GM12878 (cell line): ENCODE measurements at regions not wholly inside any gene's neighbourhood (a gene's known extent, or its start where the extent isn't known, plus 50 kb on each side); places are given as distances from the start of the nearest gene placed in this dataset.
A peak's percentile ranks its signal among the peaks of the same experiment; 100 is the strongest.

Experiments
- ATAC-seq: fragments of 200-7000 bp; cut with Tn5 transposase; 3 replicates; pipeline ENCODE4 v1.9.1; 2020; ENCODE audit warnings: mild to moderate bottlenecking, moderate library complexity
- BruUV-seq: library from RNA; stranded (reverse); fragments of 400-500 nt; replicated peaks from 2 replicates; lab custom pipeline; 2021; lab: Mats Ljungman, UMichigan
- CTCF ChIA-PET: fragments of 300-600 bp; sonication (Branson Sonifier 250); formaldehyde crosslinking; extraction: SDS; loops from one replicate; lab custom pipeline; 2021; ENCODE audit warnings: inconsistent platforms; lab: Yijun Ruan, JAX
- POLR2A ChIA-PET: fragments of 350-600 bp; formaldehyde crosslinking; extraction: SDS; loops from one replicate; lab custom pipeline; 2021; ENCODE audit warnings: inconsistent platforms; lab: Charles Lee
- RAD21 ChIA-PET: fragments of 300-600 bp; sonication (Branson Sonifier 250); formaldehyde crosslinking; loops from one replicate; lab custom pipeline; 2023; ENCODE audit warnings: antibody characterized with exemption; ENCODE audit not compliant: unreplicated experiment; lab: Charles Lee
- SMC1A ChIA-PET: fragments of 300-600 bp; sonication (Branson Sonifier 250); formaldehyde crosslinking; loops from one replicate; lab custom pipeline; 2023; ENCODE audit not compliant: unreplicated experiment, uncharacterized antibody; lab: Charles Lee
- DNase-seq: peaks from one replicate; pipeline ENCODE4 v3.0.0-alpha.2; 2011; ENCODE audit warnings: low read depth, low spot score
- FAIRE-seq: peaks from 3 replicates; lab custom pipeline; 2011; peaks lifted over from hg19 to GRCh38; lab: Jason Lieb, UNC
- H2AFZ ChIP-seq: 2 replicates; pipeline ENCODE4 v1.6.0; 2011; ENCODE audit warnings: low read depth, low read length, control low read depth; ENCODE audit not compliant: control insufficient read depth
- H3K27ac ChIP-seq: 2 replicates; pipeline ENCODE4 v1.5.1; 2011; ENCODE audit warnings: control low read depth; ENCODE audit not compliant: control insufficient read depth, insufficient read depth
- H3K27me3 ChIP-seq, 2 experiments: replicated peaks in 1 of 2; 2 replicates each; pipeline versions ENCODE4 v1.6.0 to v1.6.1; 2011; ENCODE audit warnings: low read length in 1 of 2; ENCODE audit not compliant: control insufficient read depth in 2 of 2, insufficient read depth in 2 of 2
- H3K36me3 ChIP-seq, 2 experiments: 2 replicates each; pipeline ENCODE4 v1.5.1; 2011; ENCODE audit warnings: low read length in 1 of 2; ENCODE audit not compliant: control insufficient read depth in 2 of 2, insufficient read depth in 2 of 2
- H3K4me1 ChIP-seq: 2 replicates; pipeline ENCODE4 v1.6.1; 2011; ENCODE audit warnings: mild to moderate bottlenecking, low read length, moderate library complexity, mixed read lengths; ENCODE audit not compliant: control insufficient read depth, insufficient read depth
- H3K4me2 ChIP-seq: 2 replicates; pipeline ENCODE4 v1.6.0; 2011; ENCODE audit warnings: control low read depth; ENCODE audit not compliant: control insufficient read depth, insufficient read depth
- H3K4me3 ChIP-seq: fragments of 200-600 bp; sonication (generic); 2 replicates; pipeline ENCODE4 v1.5.1; 2016
- H3K79me2 ChIP-seq: 2 replicates; pipeline ENCODE4 v1.6.0; 2011; ENCODE audit warnings: low read length; ENCODE audit not compliant: control insufficient read depth, insufficient read depth
- H3K9ac ChIP-seq: 2 replicates; pipeline ENCODE4 v1.8.0; 2011; ENCODE audit warnings: low read length, control low read depth, mixed read lengths; ENCODE audit not compliant: control insufficient read depth, insufficient read depth
- H3K9me3 ChIP-seq: replicated peaks from 3 replicates; pipeline ENCODE4 v1.5.1; 2011; ENCODE audit warnings: mild to moderate bottlenecking, low read length; ENCODE audit not compliant: control insufficient read depth, insufficient read depth
- H4K20me1 ChIP-seq: 2 replicates; pipeline ENCODE4 v1.6.0; 2011; ENCODE audit not compliant: control insufficient read depth, insufficient read depth
- CREB1 ChIP-seq: IDR thresholded peaks from 2 replicates; pipeline ENCODE4 v1.6.1; 2012; ENCODE audit warnings: low read depth, mild to moderate bottlenecking, inconsistent platforms
- EGR1 ChIP-seq, 2 experiments: IDR thresholded peaks; 1 replicate in 1 of 2; 2 replicates in 1 of 2; pipeline ENCODE4 v1.6.1; 2011 to 2012; ENCODE audit warnings: low read depth in 2 of 2, low read length in 2 of 2, borderline replicate concordance in 1 of 2, mild to moderate bottlenecking in 1 of 2, moderate library complexity in 1 of 2
- FOXK2 ChIP-seq: fragments of 450-650 bp; IDR thresholded peaks from 2 replicates; pipeline ENCODE4 v1.6.1; 2017; ENCODE audit warnings: mild to moderate bottlenecking, moderate library complexity
- NFXL1 ChIP-seq: fragments of 450-650 bp; IDR thresholded peaks from 2 replicates; pipeline ENCODE4 v1.6.1; 2017; ENCODE audit warnings: antibody characterized with exemption, mild to moderate bottlenecking, borderline replicate concordance
- NRF1 ChIP-seq: conservative IDR thresholded peaks from 2 replicates; pipeline ENCODE4 v1.6.1; 2011; ENCODE audit warnings: mild to moderate bottlenecking, low read depth, low read length, improper control_type of control experiment
- WGBS: methylation state at CpG from one replicate; pipeline ENCODE4 v1.1.6; 2016; ENCODE audit warnings: low lambda C conversion rate; ENCODE audit not compliant: insufficient replicate concordance, insufficient coverage; ENCODE audit errors: missing lambda C conversion rate; 5-methylcytosine and 5-hydroxymethylcytosine counted together
- in situ Hi-C: fragments of 300-500 bp; cut with MboI; formaldehyde crosslinking; loops from 9 replicates; pipeline ENCODE4 v1.14.3; 2018; ENCODE audit warnings: mixed read lengths
- intact Hi-C: fragments of 100-400 bp; cut with micrococcal nuclease; formaldehyde crosslinking; loops from one replicate; pipeline ENCODE4 v1.14.2; 2022; ENCODE audit not compliant: unreplicated experiment
- TF ChIP-seq, protein P1 (sequence below), 3 experiments: IDR thresholded peaks in 2 of 3; conservative IDR thresholded peaks in 1 of 3; 2 replicates each; pipeline ENCODE4 v1.5.1; 2011; ENCODE audit warnings: low read depth in 3 of 3, low read length in 3 of 3, mild to moderate bottlenecking in 3 of 3, control low read depth in 2 of 3, moderate library complexity in 2 of 3, inconsistent platforms in 1 of 3, mixed read lengths in 1 of 3; ENCODE audit not compliant: control insufficient read depth in 2 of 3, insufficient read depth in 1 of 3; ENCODE audit errors: extremely low read depth in 1 of 3
- TF ChIP-seq, protein P2 (sequence below): fragments of 450-650 bp; IDR thresholded peaks from 2 replicates; pipeline ENCODE4 v1.6.1; 2018; ENCODE audit warnings: mild to moderate bottlenecking, low read depth, moderate library complexity; ENCODE audit not compliant: partially characterized antibody

DNA sequence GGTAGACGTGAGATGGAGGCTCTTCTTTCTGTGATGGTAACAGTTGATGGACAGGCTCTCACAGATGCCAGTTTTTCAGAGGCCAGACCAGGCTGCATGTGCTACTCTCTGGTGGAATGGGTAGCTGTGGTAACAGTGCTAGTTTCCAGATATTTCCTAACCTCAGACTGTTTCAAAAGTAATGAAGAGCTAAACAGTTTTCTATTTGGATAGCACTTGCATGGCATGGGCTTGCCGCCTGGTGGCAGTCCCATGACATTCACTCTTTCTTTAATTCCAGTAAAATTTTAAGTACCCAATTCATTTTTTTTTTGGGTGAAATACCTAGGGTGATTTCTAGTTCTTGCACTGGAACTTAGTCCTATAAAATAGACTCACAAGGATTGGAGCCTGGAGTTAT, 220.2 kb upstream of the MAD2L1 start:
- H3K27me3 ChIP-seq, result no peaks in the 10 kb centered on the region
- no peaks in the 10 kb centered on the region for H4K20me1 ChIP-seq
- H3K36me3 ChIP-seq, result no peaks in the 10 kb centered on the region
- ChIA-PET POLR2A (no interaction called here), SMC1A (interaction anchor here (1.0 kb wide), 1 partner anchor 34 kb away, joined by 3 read pairs; no protein-coding TSS in a partner anchor), RAD21 (no interaction called here), CTCF (no interaction called here)
- DNase-seq (no peak), ATAC-seq (no peak), FAIRE-seq (no peak)
- 36% methylated on average over 2 of the region's 2 CpGs for WGBS
- H2AFZ ChIP-seq, result no peak overlapping the region
- no peak overlapping the region for H3K27ac ChIP-seq
- no peaks in the 10 kb centered on the region for H3K9me3 ChIP-seq
- H3K4me2 ChIP-seq, result no peak overlapping the region
- H3K79me2 ChIP-seq, result no peaks in the 10 kb centered on the region
- no peak for TF ChIP-seq EGR1 (IDR thresholded peaks at IDR 0.05; ENCODE audit: borderline replicate concordance in 1 of 2, low read depth in 2 of 2, low read length in 2 of 2)
- no peak for TF ChIP-seq NFXL1
- TF ChIP-seq, protein P1, sequence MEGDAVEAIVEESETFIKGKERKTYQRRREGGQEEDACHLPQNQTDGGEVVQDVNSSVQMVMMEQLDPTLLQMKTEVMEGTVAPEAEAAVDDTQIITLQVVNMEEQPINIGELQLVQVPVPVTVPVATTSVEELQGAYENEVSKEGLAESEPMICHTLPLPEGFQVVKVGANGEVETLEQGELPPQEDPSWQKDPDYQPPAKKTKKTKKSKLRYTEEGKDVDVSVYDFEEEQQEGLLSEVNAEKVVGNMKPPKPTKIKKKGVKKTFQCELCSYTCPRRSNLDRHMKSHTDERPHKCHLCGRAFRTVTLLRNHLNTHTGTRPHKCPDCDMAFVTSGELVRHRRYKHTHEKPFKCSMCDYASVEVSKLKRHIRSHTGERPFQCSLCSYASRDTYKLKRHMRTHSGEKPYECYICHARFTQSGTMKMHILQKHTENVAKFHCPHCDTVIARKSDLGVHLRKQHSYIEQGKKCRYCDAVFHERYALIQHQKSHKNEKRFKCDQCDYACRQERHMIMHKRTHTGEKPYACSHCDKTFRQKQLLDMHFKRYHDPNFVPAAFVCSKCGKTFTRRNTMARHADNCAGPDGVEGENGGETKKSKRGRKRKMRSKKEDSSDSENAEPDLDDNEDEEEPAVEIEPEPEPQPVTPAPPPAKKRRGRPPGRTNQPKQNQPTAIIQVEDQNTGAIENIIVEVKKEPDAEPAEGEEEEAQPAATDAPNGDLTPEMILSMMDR (IDR thresholded peaks at IDR 0.05 in 2 of 3, conservative IDR thresholded peaks at IDR 0.05 in 1 of 3; ENCODE audit: control insufficient read depth in 2 of 3, extremely low read depth in 1 of 3, insufficient read depth in 1 of 3, low read depth in 3 of 3, low read length in 3 of 3), result 0 out of 6 replicates have a peak, but pooled peaks of 1 of the 3 experiments have one; percentile 4
- no peak for TF ChIP-seq CREB1
- intact Hi-C loops, result no loop called here
- H3K4me3 ChIP-seq, result no peak overlapping the region
- in situ Hi-C loops, result no loop called here
- H3K9ac ChIP-seq, result no peak overlapping the region
- H3K4me1 ChIP-seq, result no peaks in the 10 kb centered on the region
- BruUV-seq, result no TSS peak

DNA sequence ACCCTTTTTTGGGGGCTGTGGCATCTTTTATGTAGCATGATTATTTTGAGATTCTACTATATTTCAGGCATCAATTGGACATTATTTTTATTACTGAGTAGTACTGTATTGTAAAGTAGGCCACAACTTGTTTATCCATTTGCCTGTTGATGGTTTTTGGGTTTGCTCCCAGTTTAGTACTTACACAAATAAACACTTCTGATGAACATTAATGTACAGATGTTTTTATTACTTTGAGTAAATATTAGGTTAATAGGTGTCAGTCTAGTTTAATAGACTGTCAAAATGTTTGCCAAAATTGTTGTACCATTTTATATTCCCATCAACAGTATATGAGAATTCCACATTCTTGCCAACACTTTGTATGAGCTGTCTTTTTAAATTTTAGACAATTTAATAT, 214.9 kb upstream of the MAD2L1 start:
- DNase-seq, result no peak
- intact Hi-C loops (no loop called here), in situ Hi-C loops (no loop called here)
- SMC1A ChIA-PET, result no interaction called here
- H3K27me3 ChIP-seq, result no peaks in the 10 kb centered on the region
- H3K27ac ChIP-seq, result no peak overlapping the region
- RAD21 ChIA-PET, result no interaction called here
- no peak overlapping the region for H3K4me3 ChIP-seq
- no peaks in the 10 kb centered on the region for H3K9me3 ChIP-seq
- no peak overlapping the region for H2AFZ ChIP-seq
- POLR2A ChIA-PET, result interaction anchor here (0.5 kb wide), 1 partner anchor 122 kb away, joined by 3 read pairs; no protein-coding TSS in a partner anchor
- FAIRE-seq, result no peak
- no peak overlapping the region for H3K4me2 ChIP-seq
- no peaks in the 10 kb centered on the region for H3K4me1 ChIP-seq
- ATAC-seq, result no peak
- CTCF ChIA-PET, result no interaction called here
- no TSS peak for BruUV-seq
- H3K36me3 ChIP-seq, result no peaks in the 10 kb centered on the region
- no peaks in the 10 kb centered on the region for H3K79me2 ChIP-seq
- H3K9ac ChIP-seq, result no peak overlapping the region
- H4K20me1 ChIP-seq, result no peaks in the 10 kb centered on the region
- TF ChIP-seq, protein P2, sequence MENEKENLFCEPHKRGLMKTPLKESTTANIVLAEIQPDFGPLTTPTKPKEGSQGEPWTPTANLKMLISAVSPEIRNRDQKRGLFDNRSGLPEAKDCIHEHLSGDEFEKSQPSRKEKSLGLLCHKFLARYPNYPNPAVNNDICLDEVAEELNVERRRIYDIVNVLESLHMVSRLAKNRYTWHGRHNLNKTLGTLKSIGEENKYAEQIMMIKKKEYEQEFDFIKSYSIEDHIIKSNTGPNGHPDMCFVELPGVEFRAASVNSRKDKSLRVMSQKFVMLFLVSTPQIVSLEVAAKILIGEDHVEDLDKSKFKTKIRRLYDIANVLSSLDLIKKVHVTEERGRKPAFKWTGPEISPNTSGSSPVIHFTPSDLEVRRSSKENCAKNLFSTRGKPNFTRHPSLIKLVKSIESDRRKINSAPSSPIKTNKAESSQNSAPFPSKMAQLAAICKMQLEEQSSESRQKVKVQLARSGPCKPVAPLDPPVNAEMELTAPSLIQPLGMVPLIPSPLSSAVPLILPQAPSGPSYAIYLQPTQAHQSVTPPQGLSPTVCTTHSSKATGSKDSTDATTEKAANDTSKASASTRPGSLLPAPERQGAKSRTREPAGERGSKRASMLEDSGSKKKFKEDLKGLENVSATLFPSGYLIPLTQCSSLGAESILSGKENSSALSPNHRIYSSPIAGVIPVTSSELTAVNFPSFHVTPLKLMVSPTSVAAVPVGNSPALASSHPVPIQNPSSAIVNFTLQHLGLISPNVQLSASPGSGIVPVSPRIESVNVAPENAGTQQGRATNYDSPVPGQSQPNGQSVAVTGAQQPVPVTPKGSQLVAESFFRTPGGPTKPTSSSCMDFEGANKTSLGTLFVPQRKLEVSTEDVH, result no peak
- no peak for TF ChIP-seq NRF1
- TF ChIP-seq FOXK2, result no peak
- no peak for TF ChIP-seq CREB1
